HG03159 (cell line): ENCODE measurements at regions not wholly inside any gene's neighbourhood (a gene's known extent, or its start where the extent isn't known, plus 50 kb on each side); places are given as distances from the start of the nearest gene placed in this dataset.

Experiments
- ATAC-seq: cut with Tn5 transposase; IDR thresholded peaks from one replicate; pipeline ENCODE4 v1.9.1; 2021; ENCODE audit warnings: mild to moderate bottlenecking, moderate library complexity; ENCODE audit not compliant: unreplicated experiment

DNA sequence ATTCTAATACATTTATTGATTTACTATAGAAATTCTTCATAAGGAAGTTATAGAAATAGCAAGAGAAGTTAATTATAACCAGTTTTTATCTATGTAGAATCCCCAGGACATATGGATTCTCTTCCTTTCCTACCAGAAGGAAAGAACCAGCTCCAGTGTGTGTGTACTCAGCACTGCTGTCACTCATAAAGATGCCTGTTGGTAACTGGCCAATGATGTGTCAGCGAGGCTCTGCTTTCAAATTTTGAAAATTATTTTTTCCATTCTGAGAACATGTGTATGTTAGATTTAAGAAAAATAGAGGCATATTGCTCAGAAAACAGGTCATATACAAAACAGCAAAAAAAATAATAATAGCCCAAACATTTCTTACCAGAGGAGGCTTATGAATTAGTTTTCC, 814.8 kb upstream of the IGFBP7 start:
- no peak for ATAC-seq

DNA sequence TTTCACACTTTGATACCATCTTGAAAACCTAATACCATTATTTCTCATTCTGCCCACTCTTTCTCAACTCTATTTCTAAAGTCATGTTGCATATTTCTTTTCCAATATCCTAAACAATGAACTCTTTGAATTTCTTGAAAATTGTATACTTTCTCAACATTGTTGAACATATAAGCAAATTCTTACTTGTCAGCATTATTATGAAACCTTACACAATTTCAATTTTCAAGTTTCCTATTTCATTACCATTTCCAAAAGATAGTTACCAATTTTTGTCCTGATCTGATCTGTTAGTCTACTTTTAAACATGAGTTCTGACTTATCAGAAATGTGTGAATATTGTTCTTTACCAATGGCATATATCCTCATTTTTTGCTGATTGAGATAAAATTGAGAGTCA, 806.3 kb upstream of the IGFBP7 start:
- no peak for ATAC-seq

DNA sequence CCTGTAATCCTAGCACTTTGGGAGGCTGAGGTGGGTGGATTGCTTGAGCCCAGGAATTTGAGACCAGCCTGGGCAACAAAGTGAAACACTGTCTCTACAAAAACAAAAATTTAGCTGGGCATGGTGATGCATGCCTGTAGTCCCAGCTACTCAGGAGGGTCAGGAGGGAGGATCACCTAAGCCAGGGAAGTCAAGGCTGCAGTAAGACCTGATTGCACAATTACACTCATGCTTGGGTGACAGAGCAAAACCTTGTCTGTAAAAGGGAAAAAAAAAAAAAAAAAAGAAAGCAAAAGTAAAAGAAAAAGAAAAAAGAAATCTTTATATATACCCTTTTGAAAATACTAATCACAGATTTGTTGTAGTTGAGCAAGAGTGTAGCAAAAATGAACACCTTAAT, 801.0 kb upstream of the IGFBP7 start:
- ATAC-seq: no peak

DNA sequence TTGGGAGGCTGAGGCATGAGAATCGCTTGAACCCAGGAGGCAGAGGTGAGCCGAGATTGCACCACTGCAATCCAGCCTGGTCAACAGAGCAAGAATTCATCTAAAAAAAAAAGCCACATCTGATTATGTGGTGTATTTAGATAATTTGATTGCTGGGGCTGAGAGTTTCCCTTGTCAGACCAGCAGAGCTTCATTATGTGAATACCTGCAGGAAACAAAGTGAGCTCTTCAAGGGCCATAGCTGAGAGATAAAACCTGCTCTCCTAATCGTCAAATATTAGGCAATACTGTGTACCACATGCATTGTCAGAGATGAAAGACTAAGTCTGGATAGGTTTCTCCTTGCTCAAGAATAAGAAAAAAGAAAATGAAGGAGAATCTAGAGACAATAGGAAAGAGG, 800.0 kb upstream of the IGFBP7 start:
- ATAC-seq: no peak

DNA sequence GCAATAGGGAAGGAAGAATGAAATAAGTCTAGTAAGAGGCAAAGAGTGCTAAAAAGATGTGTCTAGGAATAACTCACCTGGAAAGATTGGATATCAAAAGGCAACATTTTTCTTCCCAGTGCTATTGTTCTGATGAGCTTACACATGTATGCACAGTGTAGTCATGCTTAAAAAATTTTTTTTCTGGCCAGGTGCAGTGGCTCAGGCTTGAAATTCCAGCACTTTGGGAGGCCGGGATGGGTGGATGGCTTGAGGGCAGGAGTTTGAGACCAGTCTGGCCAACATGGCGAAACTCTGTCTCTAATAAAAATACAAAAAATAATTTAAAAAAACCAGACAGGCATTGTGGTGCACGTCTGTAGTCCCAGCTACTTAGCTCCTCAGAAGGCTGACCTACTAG, 795.8 kb upstream of the IGFBP7 start:
- no peak for ATAC-seq

- no peak for ATAC-seq
Observed at GRCh38 chr4:57877047-57877458, 766.9 kb upstream of the IGFBP7 start.

DNA sequence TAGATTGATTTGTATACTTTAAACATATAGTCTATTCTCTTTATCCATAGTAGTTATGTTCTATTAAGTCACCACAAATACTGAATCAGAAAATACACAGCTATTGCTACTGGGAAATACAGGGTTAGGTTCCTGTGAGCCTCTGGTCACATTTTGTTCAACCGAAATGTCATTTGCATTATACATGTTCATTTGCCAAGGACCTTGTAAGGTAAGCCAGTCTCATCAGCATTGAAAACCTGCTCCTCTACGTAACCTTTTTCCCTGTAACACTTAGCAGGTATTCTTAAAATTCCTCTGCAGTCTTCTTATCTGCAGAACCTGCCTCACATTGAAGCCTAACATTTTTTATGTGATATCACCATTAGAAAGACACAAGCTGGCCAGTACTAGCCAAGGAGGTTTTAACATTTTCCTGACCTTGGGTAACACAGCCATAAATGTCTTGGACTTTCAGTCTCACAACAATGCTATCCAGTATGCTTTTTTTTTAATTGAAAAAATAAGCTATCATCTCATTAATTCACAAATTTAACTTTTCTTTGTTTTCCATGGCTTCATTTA, 765.7 kb upstream of the IGFBP7 start:
- ATAC-seq: no peak

DNA sequence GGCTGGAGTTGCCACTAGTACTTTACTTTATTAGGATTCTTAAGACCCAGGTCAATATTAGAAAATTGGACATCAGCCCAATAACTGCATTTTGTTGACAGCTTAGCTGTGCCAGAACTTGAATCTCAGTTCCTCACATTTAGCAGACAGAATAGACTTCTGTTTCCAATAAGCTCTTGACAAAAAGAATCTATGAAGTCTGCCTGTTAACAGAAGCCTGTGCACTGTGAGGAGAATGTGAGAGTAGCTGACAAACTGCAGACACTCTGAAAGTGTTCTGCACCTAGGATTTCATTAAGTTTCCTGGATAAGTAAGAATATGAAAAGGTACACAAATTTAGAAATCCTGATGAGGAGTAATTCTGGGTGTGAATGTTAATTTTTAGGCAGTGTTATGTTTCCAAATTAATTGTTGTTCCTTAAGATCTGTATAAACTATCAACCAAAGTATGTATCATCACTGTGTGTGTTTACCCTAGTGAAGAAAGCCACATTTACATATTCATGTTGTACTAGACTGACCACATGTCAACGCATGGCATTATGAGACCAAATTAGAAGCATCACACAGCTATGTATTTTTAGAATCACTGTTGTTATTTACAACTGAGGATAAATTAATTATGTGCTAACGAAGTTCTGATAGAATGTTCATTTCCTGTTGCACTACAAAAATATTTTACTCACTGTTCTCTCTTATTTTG, 756.4 kb upstream of the IGFBP7 start:
- no peak for ATAC-seq

GRCh38 chr4:57865264-57865663, 755.1 kb upstream of the IGFBP7 start:
- ATAC-seq: peak; percentile 95

GRCh38 chr4:57854748-57855147, 744.6 kb upstream of the IGFBP7 start:
- ATAC-seq: peak; percentile 83

GRCh38 chr4:57850141-57850540, 740.0 kb upstream of the IGFBP7 start:
- ATAC-seq: no peak

DNA sequence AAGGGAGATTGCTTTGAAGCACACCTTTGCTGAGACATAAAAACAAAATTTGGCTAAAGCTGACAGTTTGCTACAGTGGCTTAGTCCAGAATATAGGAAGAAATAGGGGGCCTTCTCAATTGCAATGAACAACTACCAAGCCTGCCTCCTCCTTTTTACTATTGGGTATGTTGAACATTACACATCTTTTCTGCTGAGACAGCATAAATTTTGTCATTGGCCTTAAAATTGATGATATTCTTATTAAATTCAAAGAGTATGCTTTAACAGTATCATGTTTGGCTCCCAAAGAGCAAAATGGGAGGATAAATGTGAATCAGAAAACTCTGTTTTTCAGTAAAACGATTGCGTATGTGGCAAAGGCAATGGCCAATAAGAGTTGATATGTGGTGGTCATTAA, 721.9 kb upstream of the IGFBP7 start:
- no peak for ATAC-seq

- ATAC-seq: no peak
Observed at GRCh38 chr4:57789666-57790065, 679.5 kb upstream of the IGFBP7 start.

- no peak for ATAC-seq
Observed at GRCh38 chr4:57777876-57778275, 667.7 kb upstream of the IGFBP7 start.

GRCh38 chr4:57774681-57775080, 664.5 kb upstream of the IGFBP7 start:
- no peak for ATAC-seq

- no peak for ATAC-seq
Observed at GRCh38 chr4:57774171-57774570, 664.0 kb upstream of the IGFBP7 start.

GRCh38 chr4:57766341-57766740, 656.2 kb upstream of the IGFBP7 start:
- no peak for ATAC-seq

DNA sequence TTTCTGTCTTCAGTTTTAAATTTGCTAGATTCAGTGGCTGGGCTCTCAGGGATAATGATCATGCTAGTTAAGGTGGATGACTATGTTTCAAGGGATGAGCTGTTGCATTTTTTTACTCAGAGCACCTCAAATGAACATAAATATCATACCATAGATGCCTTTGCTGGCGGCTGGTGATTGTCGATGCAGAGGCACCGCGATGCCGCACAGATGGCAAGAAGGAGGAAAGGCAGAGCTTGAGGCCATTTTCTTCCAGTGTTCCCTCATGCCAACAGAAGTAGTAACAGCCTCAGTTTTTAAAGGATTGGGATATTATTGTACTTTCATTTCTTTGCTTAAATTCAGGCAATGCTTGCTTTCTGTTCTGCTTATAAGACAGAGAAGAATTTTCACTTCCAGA, 654.7 kb upstream of the IGFBP7 start:
- ATAC-seq: no peak

DNA sequence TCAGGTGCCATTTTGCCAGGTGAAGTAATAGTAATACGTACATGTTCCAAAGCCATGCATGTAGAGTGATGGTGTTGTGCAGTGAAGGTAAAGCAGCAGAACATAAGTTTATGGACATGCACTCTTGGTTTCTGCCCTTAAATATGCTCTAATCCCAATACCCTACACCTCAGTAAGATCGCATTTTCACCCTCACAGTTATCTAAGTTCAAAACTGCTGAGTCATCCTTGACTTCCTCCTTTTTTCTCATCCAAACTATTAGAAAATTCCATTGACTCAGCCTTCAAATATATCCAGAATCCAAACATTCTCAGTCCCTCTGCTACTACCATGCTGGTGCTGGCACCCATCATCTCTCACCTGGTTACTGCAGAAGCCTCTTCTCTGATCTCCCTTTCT, 652.9 kb upstream of the IGFBP7 start:
- no peak for ATAC-seq

DNA sequence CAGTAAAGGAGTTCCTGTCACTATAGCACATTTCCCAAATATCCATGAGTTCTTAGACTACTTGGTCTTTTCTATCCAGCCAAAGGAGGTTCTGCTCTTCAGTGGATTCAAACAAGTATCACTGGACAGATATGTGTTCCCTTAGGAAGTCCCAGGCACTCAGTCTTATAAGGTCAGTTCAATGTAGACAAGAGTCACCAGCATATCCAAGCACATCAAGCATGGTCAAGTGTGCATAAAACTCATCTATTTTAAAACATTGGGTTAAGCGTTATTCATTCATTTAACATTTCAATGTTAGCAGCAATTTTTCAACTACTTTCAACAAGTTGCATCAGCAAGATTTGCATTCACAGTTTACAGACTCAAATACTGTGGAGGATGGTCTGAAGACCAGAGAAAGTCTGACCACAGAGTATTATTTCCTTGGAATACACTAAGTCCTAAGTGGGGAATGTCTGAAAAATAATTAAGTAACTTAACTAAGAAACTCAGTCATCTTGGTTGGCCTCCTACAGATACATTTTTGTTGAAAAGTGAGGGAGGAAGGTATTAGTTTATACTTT, 630.5 kb upstream of the IGFBP7 start:
- ATAC-seq: no peak

DNA sequence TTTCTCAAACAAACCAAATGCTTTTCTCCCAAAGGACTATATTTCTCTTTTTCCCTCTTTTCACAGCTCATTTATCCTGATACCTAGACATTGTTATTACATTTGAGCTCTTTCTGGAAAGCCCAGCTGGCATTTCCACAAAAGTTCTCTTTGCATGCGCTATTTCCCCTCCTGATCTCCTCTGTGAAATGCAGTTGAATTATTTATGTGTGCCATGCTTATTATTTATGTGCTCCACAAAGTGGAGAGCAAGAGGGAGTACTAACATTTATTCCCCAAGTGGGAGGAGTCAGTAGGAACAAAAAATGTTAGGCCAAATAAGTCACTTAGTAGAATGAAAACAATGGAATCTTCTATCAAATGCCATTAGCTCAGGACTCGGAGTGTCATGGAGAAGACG, 626.6 kb upstream of the IGFBP7 start:
- no peak for ATAC-seq

DNA sequence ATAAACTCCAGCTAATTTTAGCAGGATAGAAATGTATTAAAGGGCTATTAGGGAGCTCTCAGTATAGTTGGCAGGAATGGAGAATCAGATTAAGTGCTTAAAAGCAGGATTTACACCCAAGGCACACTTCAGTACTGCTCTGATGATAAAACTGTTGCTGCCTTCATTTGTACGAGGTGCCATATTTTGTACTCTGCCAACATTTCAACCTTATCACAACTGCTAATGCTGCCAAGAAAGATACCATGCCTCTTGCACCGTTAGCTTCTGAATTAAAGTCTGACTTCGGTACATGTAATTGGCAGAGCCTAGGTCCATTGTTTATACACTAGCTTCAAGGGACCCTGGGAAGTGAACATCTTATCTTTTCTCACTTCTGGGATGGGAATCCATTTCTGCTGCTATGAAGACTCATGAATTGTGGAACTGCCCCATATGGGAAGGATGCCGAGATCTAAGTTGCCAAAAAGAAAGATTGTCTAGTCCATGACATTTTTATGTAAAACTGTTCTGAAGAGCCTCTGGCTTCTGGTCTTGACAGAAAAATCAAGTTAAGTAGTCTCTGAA, 624.0 kb upstream of the IGFBP7 start:
- ATAC-seq: no peak
